Neural progenitor cell (in vitro differentiated cells): ENCODE measurements at regions not wholly inside any gene's neighbourhood (a gene's known extent, or its start where the extent isn't known, plus 50 kb on each side); places are given as distances from the start of the nearest gene placed in this dataset.
A peak's percentile ranks its signal among the peaks of the same experiment; 100 is the strongest.

Experiments used
- DNase-seq: peaks from one replicate; pipeline ENCODE4 v3.0.0-alpha.2; 2016; ENCODE audit warnings: low spot score
- H2AFZ ChIP-seq: fragments of 200-600 bp; sonication (generic); replicated peaks from 2 replicates; pipeline ENCODE4 v1.6.1; 2016; ENCODE audit warnings: antibody characterized with exemption
- H3F3A ChIP-seq: fragments of 200-600 bp; sonication (generic); 2 replicates; pipeline ENCODE4 v1.6.1; 2016; ENCODE audit warnings: antibody characterized with exemption, low read depth
- H3K27ac ChIP-seq: fragments of 200-600 bp; sonication (generic); 2 replicates; pipeline ENCODE4 v1.5.1; 2016; ENCODE audit warnings: mild to moderate bottlenecking
- H3K27me3 ChIP-seq: fragments of 200-600 bp; sonication (generic); 2 replicates; pipeline ENCODE4 v1.6.1; 2016; ENCODE audit warnings: mild to moderate bottlenecking, moderate library complexity
- H3K36me3 ChIP-seq: fragments of 200-600 bp; sonication (generic); 2 replicates; pipeline ENCODE4 v1.5.1; 2016
- H3K4me1 ChIP-seq: fragments of 200-600 bp; sonication (generic); 2 replicates; pipeline ENCODE4 v1.6.1; 2016; ENCODE audit warnings: mixed run types
- H3K4me2 ChIP-seq: fragments of 200-600 bp; sonication (generic); 2 replicates; pipeline ENCODE4 v1.6.1; 2016
- H3K4me3 ChIP-seq: fragments of 200-600 bp; sonication (generic); 2 replicates; pipeline ENCODE4 v1.5.1; 2016
- H3K79me2 ChIP-seq: fragments of 200-600 bp; sonication (generic); 2 replicates; pipeline ENCODE4 v1.6.1; 2016; ENCODE audit warnings: low read depth
- H3K9ac ChIP-seq: fragments of 200-600 bp; sonication (generic); 2 replicates; pipeline ENCODE4 v1.6.1; 2016
- H3K9me3 ChIP-seq: fragments of 200-600 bp; sonication (generic); 2 replicates; pipeline ENCODE4 v1.5.1; 2016; ENCODE audit warnings: low read depth
- H4K20me1 ChIP-seq: fragments of 200-600 bp; sonication (generic); 2 replicates; pipeline ENCODE4 v1.6.1; 2016; ENCODE audit warnings: low read depth
- H3K27ac Mint-ChIP-seq: 3 replicates; pipeline ENCODE4 v1.8.0; 2021; ENCODE audit warnings: mixed read lengths
- H3K27me3 Mint-ChIP-seq: 2 replicates; pipeline ENCODE4 v1.8.0; 2022; ENCODE audit warnings: low read depth, mild to moderate bottlenecking, inconsistent platforms, moderate library complexity, mixed read lengths; ENCODE audit not compliant: insufficient read depth
- H3K36me3 Mint-ChIP-seq: 3 replicates; pipeline ENCODE4 v1.8.0; 2021; ENCODE audit warnings: mixed read lengths
- H3K4me1 Mint-ChIP-seq: 3 replicates; pipeline ENCODE4 v1.8.0; 2021; ENCODE audit warnings: mixed read lengths
- H3K4me3 Mint-ChIP-seq: 3 replicates; pipeline ENCODE4 v1.8.0; 2021; ENCODE audit warnings: mild to moderate bottlenecking, moderate library complexity, mixed read lengths
- H3K9me3 Mint-ChIP-seq: 3 replicates; pipeline ENCODE4 v1.8.0; 2020; ENCODE audit warnings: mixed read lengths
- EZH2 ChIP-seq: fragments of 200-600 bp; sonication (generic); IDR thresholded peaks from 2 replicates; pipeline ENCODE4 v1.6.1; 2017; ENCODE audit warnings: antibody characterized with exemption, mild to moderate bottlenecking, moderate library complexity
- EZH2phosphoT487 ChIP-seq: fragments of 200-600 bp; sonication (generic); IDR thresholded peaks from 2 replicates; pipeline ENCODE4 v1.6.1; 2017; ENCODE audit warnings: antibody characterized with exemption
- TF ChIP-seq, protein P1 (sequence below): fragments of 200-600 bp; sonication (generic); IDR thresholded peaks from 2 replicates; pipeline ENCODE4 v1.5.1; 2017; ENCODE audit warnings: antibody characterized with exemption, mild to moderate bottlenecking

DNA sequence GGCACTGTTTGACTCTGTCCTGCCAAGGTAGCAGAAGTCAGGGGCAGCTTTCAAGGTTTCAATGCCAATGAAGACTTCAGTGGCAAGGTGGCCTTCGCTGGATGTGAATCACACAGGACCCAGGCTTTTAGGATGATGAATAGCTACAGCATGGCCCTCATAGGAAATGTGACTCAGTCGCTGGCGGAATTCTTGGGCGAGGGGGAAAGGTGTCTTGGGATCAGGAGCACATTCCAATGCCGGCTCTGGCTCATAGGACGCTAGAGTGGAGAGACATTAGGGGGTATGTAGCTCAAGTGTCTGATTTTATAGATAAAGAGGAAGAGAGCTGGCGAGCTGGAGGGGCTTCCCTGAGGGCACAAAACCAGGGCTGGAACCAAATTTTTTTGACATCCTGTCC is 68.6 kb downstream of the SMIM21 start:
- Histone ChIP-seq H3K9me3 (no peaks in the 10 kb centered on the region), H3K27me3 (no peaks in the 10 kb centered on the region), H3K4me2 (no peak overlapping the region), H4K20me1 (no peaks in the 10 kb centered on the region), H3K79me2 (no peaks in the 10 kb centered on the region), H3F3A (no peaks in the 10 kb centered on the region), H3K27ac (no peak overlapping the region), H2AFZ (no peak overlapping the region), H3K4me3 (no peak overlapping the region), H3K4me1 (no peaks in the 10 kb centered on the region), H3K36me3 (no peaks in the 10 kb centered on the region), H3K9ac (no peak overlapping the region)
- H3K27ac Mint-ChIP-seq: no peak overlapping the region
- no peak for DNase-seq
- H3K4me1 Mint-ChIP-seq: peaks cover 5% of the 10 kb centered on the region
- H3K27me3 Mint-ChIP-seq: no peaks in the 10 kb centered on the region
- TF ChIP-seq EZH2phosphoT487 (no peak), EZH2 (no peak)
- TF ChIP-seq, protein P1, sequence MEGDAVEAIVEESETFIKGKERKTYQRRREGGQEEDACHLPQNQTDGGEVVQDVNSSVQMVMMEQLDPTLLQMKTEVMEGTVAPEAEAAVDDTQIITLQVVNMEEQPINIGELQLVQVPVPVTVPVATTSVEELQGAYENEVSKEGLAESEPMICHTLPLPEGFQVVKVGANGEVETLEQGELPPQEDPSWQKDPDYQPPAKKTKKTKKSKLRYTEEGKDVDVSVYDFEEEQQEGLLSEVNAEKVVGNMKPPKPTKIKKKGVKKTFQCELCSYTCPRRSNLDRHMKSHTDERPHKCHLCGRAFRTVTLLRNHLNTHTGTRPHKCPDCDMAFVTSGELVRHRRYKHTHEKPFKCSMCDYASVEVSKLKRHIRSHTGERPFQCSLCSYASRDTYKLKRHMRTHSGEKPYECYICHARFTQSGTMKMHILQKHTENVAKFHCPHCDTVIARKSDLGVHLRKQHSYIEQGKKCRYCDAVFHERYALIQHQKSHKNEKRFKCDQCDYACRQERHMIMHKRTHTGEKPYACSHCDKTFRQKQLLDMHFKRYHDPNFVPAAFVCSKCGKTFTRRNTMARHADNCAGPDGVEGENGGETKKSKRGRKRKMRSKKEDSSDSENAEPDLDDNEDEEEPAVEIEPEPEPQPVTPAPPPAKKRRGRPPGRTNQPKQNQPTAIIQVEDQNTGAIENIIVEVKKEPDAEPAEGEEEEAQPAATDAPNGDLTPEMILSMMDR: no peak
- H3K9me3 Mint-ChIP-seq: peaks cover 14% of the 10 kb centered on the region
- no peak overlapping the region for H3K4me3 Mint-ChIP-seq
- H3K36me3 Mint-ChIP-seq: no peaks in the 10 kb centered on the region

DNA sequence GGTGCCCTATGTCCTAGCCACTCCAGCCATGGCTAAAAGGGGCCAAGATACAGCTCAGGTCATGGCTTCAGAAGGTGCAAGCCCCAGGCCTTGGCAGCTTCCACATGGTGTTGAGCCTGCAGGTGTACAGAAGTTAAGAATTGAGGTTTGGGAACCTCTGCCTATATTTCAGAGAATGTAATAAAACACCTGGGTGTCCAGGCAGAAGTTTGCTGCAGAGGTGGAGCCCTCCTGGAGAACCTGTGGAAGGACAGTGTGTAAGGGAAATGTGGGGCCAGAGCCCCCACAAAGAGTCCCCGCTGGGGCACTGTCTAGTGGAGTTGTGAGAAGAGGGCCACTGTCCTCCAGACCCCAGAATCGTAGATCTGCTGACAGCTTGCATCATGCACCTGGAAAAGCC is 74.1 kb downstream of the SMIM21 start:
- Histone ChIP-seq H3K4me2 (no peak overlapping the region), H3K9me3 (no peaks in the 10 kb centered on the region), H3K4me1 (peaks cover 15% of the 10 kb centered on the region), H3F3A (no peaks in the 10 kb centered on the region), H3K27ac (no peak overlapping the region), H3K9ac (no peak overlapping the region), H3K79me2 (no peaks in the 10 kb centered on the region), H3K36me3 (no peaks in the 10 kb centered on the region), H2AFZ (no peak overlapping the region), H4K20me1 (no peaks in the 10 kb centered on the region), H3K27me3 (no peaks in the 10 kb centered on the region), H3K4me3 (no peak overlapping the region)
- no peaks in the 10 kb centered on the region for H3K36me3 Mint-ChIP-seq
- H3K9me3 Mint-ChIP-seq: peaks cover 45% of the 10 kb centered on the region
- TF ChIP-seq, protein P1: no peak
- TF ChIP-seq EZH2phosphoT487: no peak
- no peak for TF ChIP-seq EZH2
- no peak for DNase-seq
- peaks cover 17% of the 10 kb centered on the region for H3K4me1 Mint-ChIP-seq
- no peak overlapping the region for H3K4me3 Mint-ChIP-seq
- H3K27me3 Mint-ChIP-seq: peaks cover 16% of the 10 kb centered on the region
- no peak overlapping the region for H3K27ac Mint-ChIP-seq

DNA sequence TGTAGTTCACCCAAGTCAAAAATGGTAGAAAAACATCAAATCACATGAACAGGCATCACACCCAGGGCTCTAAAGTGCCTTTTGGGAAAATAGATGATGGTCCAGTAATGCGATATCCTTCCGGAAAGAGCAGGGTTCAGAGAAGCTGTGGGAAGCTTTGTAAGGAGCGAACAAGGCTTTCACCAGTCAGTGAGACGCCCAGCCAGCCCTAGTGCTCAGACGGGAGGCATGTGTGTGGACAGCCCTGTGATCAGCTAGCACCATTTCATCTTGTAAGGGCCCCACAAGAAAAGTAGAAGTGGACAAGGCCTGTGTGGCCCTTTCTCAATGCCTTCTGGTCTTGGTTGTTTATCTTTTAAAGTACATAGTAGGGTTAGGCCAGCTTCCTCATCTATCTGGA is 76.1 kb downstream of the SMIM21 start:
- Histone ChIP-seq H3K36me3 (no peaks in the 10 kb centered on the region), H3K27me3 (no peaks in the 10 kb centered on the region), H2AFZ (no peak overlapping the region), H3K9ac (no peak overlapping the region), H3K4me1 (peaks cover 15% of the 10 kb centered on the region), H3K9me3 (no peaks in the 10 kb centered on the region), H4K20me1 (no peaks in the 10 kb centered on the region), H3K27ac (no peak overlapping the region), H3K79me2 (no peaks in the 10 kb centered on the region), H3F3A (no peaks in the 10 kb centered on the region), H3K4me2 (no peak overlapping the region), H3K4me3 (no peak overlapping the region)
- Mint-ChIP-seq H3K27ac (no peak overlapping the region), H3K9me3 (peaks cover 45% of the 10 kb centered on the region), H3K4me1 (peaks cover 17% of the 10 kb centered on the region), H3K27me3 (peaks cover 18% of the 10 kb centered on the region), H3K36me3 (no peaks in the 10 kb centered on the region), H3K4me3 (peak overlapping the region; percentile 55)
- TF ChIP-seq EZH2phosphoT487 (no peak), EZH2 (no peak)
- TF ChIP-seq, protein P1: no peak
- no peak for DNase-seq

DNA sequence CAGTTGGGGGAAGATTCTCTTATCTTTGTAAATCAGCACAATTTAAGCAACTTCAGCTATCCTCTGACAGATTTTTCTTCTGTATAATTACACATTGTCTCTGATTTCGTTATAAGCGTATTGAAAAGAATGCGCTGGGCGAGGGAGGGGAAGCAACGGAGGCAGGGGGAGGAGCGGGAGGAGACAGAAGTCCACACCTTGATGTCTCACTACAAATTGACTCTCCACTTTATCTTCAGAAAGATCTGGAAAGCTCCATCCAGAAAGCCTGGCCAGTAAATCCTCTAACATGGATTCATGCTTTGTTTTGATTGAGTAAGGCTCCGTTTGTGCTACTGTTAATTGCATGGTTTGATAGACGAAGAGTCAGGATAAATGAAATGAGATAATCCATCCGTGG is 76.6 kb downstream of the SMIM21 start:
- Mint-ChIP-seq H3K4me1 (peaks cover 17% of the 10 kb centered on the region), H3K9me3 (peaks cover 41% of the 10 kb centered on the region), H3K27ac (no peak overlapping the region), H3K27me3 (peaks cover 18% of the 10 kb centered on the region), H3K36me3 (no peaks in the 10 kb centered on the region), H3K4me3 (no peak overlapping the region)
- DNase-seq: no peak
- Histone ChIP-seq H3K79me2 (no peaks in the 10 kb centered on the region), H3F3A (no peaks in the 10 kb centered on the region), H2AFZ (no peak overlapping the region), H3K9me3 (no peaks in the 10 kb centered on the region), H3K27ac (no peak overlapping the region), H3K27me3 (no peaks in the 10 kb centered on the region), H4K20me1 (no peaks in the 10 kb centered on the region), H3K4me1 (peaks cover 15% of the 10 kb centered on the region), H3K9ac (no peak overlapping the region), H3K36me3 (no peaks in the 10 kb centered on the region), H3K4me2 (peak overlapping the region; percentile 31), H3K4me3 (no peak overlapping the region)
- no peak for TF ChIP-seq EZH2phosphoT487
- no peak for TF ChIP-seq EZH2
- TF ChIP-seq, protein P1: no peak
